Adrenal gland (tissue), 9 donors: ENCODE measurements at regions not wholly inside any gene's neighbourhood (a gene's known extent, or its start where the extent isn't known, plus 50 kb on each side); places are given as distances from the start of the nearest gene placed in this dataset.

Experiments
- DNase-seq, 7 donors: peaks; one replicate each; pipeline ENCODE4 v3.0.0-alpha.2; 2019 to 2020
- H3K27ac ChIP-seq, 5 donors: fragments of 200-600 bp; sonication (generic) in 4 of 5; 1 replicate in 3 of 5; 2 replicates in 2 of 5; pipeline versions ENCODE4 v1.5.1 to v1.8.0; 2016 to 2020; ENCODE audit warnings: mild to moderate bottlenecking in 1 of 5
- H3K27me3 ChIP-seq: fragments of 200-600 bp; 2 replicates; pipeline ENCODE4 v1.8.0; 2021
- H3K36me3 ChIP-seq, 2 donors: fragments of 200-600 bp; replicated peaks in 1 of 2; 1 replicate in 1 of 2; 2 replicates in 1 of 2; pipeline versions ENCODE4 v1.5.1 to v1.8.0; 2018 to 2022
- H3K4me1 ChIP-seq, 2 donors: fragments of 200-600 bp; replicated peaks in 1 of 2; 1 replicate in 1 of 2; 2 replicates in 1 of 2; pipeline versions ENCODE4 v1.5.1 to v1.8.0; 2018 to 2021
- H3K4me3 ChIP-seq, 4 donors: fragments of 200-600 bp; sonication (generic) in 3 of 4; one replicate each; pipeline ENCODE4 v1.5.1; 2016 to 2018
- H3K9me3 ChIP-seq, 3 donors: fragments of 200-600 bp; sonication (generic) in 1 of 3; replicated peaks in 1 of 3; 1 replicate in 2 of 3; 2 replicates in 1 of 3; pipeline versions ENCODE4 v1.5.1 to v1.8.0; 2016 to 2021
- CTCF ChIP-seq, 6 experiments: fragments of 450-650 bp in 4 of 6; fragments of 200-600 bp in 2 of 6; sonication (generic) in 1 of 6; IDR thresholded peaks; 1 replicate in 5 of 6; 2 replicates in 1 of 6; pipeline versions ENCODE4 v1.5.1 to v1.8.0; 2016 to 2021; ENCODE audit warnings: antibody characterized with exemption in 6 of 6, mild to moderate bottlenecking in 2 of 6, moderate library complexity in 1 of 6
- POLR2A ChIP-seq, 2 donors: fragments of 450-650 bp; IDR thresholded peaks; one replicate each; pipeline ENCODE4 v1.6.1; 2017; ENCODE audit warnings: antibody characterized with exemption in 2 of 2, mild to moderate bottlenecking in 2 of 2, moderate library complexity in 1 of 2
- WGBS, 4 donors: extraction: QIAGEN DNeasy Blood & Tissue Kit in 2 of 4; methylation state at CpG; one replicate each; pipeline versions ENCODE4 v1.1.5 to v1.1.7; 2013 to 2017; 5-methylcytosine and 5-hydroxymethylcytosine counted together
- intact Hi-C, 2 donors: fragments of 100-400 bp; cut with DNase I; formaldehyde crosslinking; loops; one replicate each; pipeline versions ENCODE4 v1.14.1 to v1.15.0; 2022 to 2023
- donor health status: healthy with polysubstance abuse.
- donor health status: Bipolar disorder and iron deficiency.
- donor health status: DM: yes; HTN: yes; CAD: no.
- donor health status: DM: no; HTN: no; CAD: no.
- donor health status: DM: no; HTN: no; CAD: no.

DNA sequence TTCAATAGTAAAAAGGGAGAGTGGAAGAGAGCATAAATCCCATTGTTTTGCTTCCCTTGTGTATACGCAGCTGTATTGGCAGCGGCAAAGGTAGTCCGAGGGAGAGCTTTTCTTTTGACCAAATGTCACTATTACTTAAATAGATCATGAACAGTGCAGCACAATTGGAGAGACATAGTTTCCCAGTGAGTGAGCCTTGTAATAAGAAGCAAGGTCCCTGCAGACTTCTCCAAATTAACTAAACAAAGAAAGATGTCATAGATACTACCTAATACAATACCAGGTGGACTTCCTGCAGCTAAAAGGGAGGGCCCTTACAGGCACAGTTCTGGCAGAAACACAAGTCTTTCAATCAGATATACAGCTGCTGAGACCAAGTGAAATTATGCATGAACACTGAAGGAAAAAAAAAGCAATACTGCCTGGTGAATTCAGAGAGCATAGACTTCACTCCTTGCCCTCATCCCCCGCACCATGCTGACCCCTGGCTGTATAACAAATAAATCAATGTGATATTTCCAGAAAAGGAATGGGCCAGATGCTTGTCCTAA is 404.7 kb upstream of the CDH2 start:
- no peaks in the 10 kb centered on the region for H3K27me3 ChIP-seq
- TF ChIP-seq CTCF (IDR thresholded peaks at IDR 0.05) (no peak), POLR2A (IDR thresholded peaks at IDR 0.05) (no peak)
- no peaks in the 10 kb centered on the region for H3K4me1 ChIP-seq
- no peak for DNase-seq
- no peaks in the 10 kb centered on the region for H3K36me3 ChIP-seq
- intact Hi-C loops = no loop called here
- no peaks in the 10 kb centered on the region for H3K9me3 ChIP-seq
- 57 to 72% (median 66%) methylated on average over 4 of the region's 4 CpGs for WGBS, 4 donors
- H3K4me3 ChIP-seq = no peak overlapping the region
- no peak overlapping the region for H3K27ac ChIP-seq

GRCh38 chr18:28576941-28577340 is 400.0 kb upstream of the CDH2 start:
- WGBS, 4 donors = 69 to 81% (median 74%) methylated on average over 3 of the region's 3 CpGs

GRCh38 chr18:28575123-28575522 is 398.2 kb upstream of the CDH2 start:
- H3K4me1 ChIP-seq = no peaks in the 10 kb centered on the region
- intact Hi-C loops = no loop called here
- H3K36me3 ChIP-seq = no peaks in the 10 kb centered on the region
- no peak for DNase-seq
- TF ChIP-seq POLR2A (IDR thresholded peaks at IDR 0.05) = no peak
- no peak for TF ChIP-seq CTCF (IDR thresholded peaks at IDR 0.05)
- H3K4me3 ChIP-seq = no peak overlapping the region
- H3K27ac ChIP-seq = no peak overlapping the region
- H3K27me3 ChIP-seq = no peaks in the 10 kb centered on the region
- 63 to 76% (median 69%) methylated on average over 3 of the region's 3 CpGs for WGBS, 4 donors
- no peaks in the 10 kb centered on the region for H3K9me3 ChIP-seq

More at GRCh38 chr18:28576941-28577340, 400.0 kb upstream of the CDH2 start:
- Histone ChIP-seq H3K9me3 (no peaks in the 10 kb centered on the region), H3K4me1 (no peaks in the 10 kb centered on the region), H3K27ac (no peak overlapping the region), H3K36me3 (no peaks in the 10 kb centered on the region), H3K27me3 (no peaks in the 10 kb centered on the region), H3K4me3 (no peak overlapping the region)
- TF ChIP-seq POLR2A (IDR thresholded peaks at IDR 0.05) (no peak), CTCF (IDR thresholded peaks at IDR 0.05) (no peak)
- no peak for DNase-seq
- intact Hi-C loops = no loop called here

DNA sequence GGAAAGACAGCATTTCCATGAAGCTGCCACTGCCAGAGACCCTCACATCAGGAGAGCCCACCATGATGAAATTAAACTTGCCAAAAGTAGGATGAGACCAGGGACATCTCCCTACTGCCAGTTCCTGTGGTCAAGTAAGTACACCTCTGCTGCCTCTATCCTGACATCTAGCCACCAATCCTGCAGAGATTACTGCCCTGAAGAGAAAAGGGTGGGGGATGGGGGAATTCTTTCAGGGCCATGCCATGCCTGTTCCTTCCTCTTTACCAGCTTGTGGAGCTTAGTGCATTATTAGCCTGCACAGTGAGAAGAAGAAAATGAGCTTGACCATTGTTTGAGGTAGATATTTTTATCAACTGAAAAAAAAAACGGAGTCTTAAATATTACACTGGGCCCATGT is 397.2 kb upstream of the CDH2 start:
- no peaks in the 10 kb centered on the region for H3K36me3 ChIP-seq

More for the DNA sequence above, 397.2 kb upstream of the CDH2 start:
- Histone ChIP-seq H3K27me3 (no peaks in the 10 kb centered on the region), H3K27ac (no peak overlapping the region), H3K4me1 (no peaks in the 10 kb centered on the region), H3K9me3 (no peaks in the 10 kb centered on the region), H3K4me3 (no peak overlapping the region)
- intact Hi-C loops = no loop called here
- no peak for TF ChIP-seq CTCF (IDR thresholded peaks at IDR 0.05)
- TF ChIP-seq POLR2A (IDR thresholded peaks at IDR 0.05) = no peak
- no peak for DNase-seq
- 64 to 79% (median 73%) methylated on average over 1 of the region's 1 CpG for WGBS, 4 donors
